K562 (cell line): ENCODE measurements at regions not wholly inside any gene's neighbourhood (a gene's known extent, or its start where the extent isn't known, plus 50 kb on each side); places are given as distances from the start of the nearest gene placed in this dataset.

Experiments
- ATAC-seq: fragments of 200-7000 bp; cut with Tn5 transposase; 3 replicates; pipeline ENCODE4 v1.9.1; 2020; ENCODE audit warnings: moderate library complexity
- BruUV-seq: library from RNA; stranded (reverse); fragments of 400-500 nt; replicated peaks from 2 replicates; lab custom pipeline; 2021; lab: Mats Ljungman, UMichigan
- CTCF ChIA-PET: fragments of 300-600 bp; formaldehyde crosslinking; extraction: SDS; loops from one replicate; lab custom pipeline; 2021; ENCODE audit warnings: low intra/inter-chr PET ratio; lab: Yijun Ruan, JAX
- POLR2A ChIA-PET: fragments of 300-600, 350-650 bp; sonication (Branson Sonifier 250); formaldehyde crosslinking; extraction: SDS; loops from one replicate; lab custom pipeline; 2021; ENCODE audit warnings: antibody characterized with exemption, inconsistent platforms; lab: Yijun Ruan, JAX
- DNase-seq, 4 experiments: peaks; one replicate each; pipeline versions ENCODE4 v3.0.0 to v3.0.0-alpha.2; 2011 to 2018; ENCODE audit warnings: low spot score in 3 of 4, mixed read lengths in 3 of 4; ENCODE audit errors: extremely low read depth in 1 of 4
- FAIRE-seq: peaks from 2 replicates; lab custom pipeline; 2011; peaks lifted over from hg19 to GRCh38; lab: Jason Lieb, UNC
- H2AFZ ChIP-seq: 2 replicates; pipeline ENCODE4 v1.6.0; 2011; ENCODE audit warnings: low read depth, low read length, control low read depth, inconsistent platforms
- H3K27ac ChIP-seq: fragments of 200-600 bp; 3 replicates; pipeline ENCODE4 v1.8.0; 2011; ENCODE audit warnings: low read depth, mild to moderate bottlenecking, control low read depth, inconsistent platforms, low read length, moderate library complexity, mixed read lengths; ENCODE audit errors: extremely low read depth
- H3K27me3 ChIP-seq, 2 experiments: fragments of 300-600 bp in 1 of 2; 2 replicates in 1 of 2; 3 replicates in 1 of 2; pipeline versions ENCODE4 v1.6.0 to v1.8.0; 2011; ENCODE audit warnings: inconsistent platforms in 2 of 2, low read length in 2 of 2, mild to moderate bottlenecking in 1 of 2, mixed read lengths in 1 of 2, moderate library complexity in 1 of 2; ENCODE audit not compliant: control insufficient read depth in 2 of 2, insufficient read depth in 2 of 2
- H3K36me3 ChIP-seq: fragments of 300-600 bp; 3 replicates; pipeline ENCODE4 v1.8.0; 2011; ENCODE audit warnings: mild to moderate bottlenecking, low read length, inconsistent platforms; ENCODE audit not compliant: control insufficient read depth, insufficient read depth
- H3K4me1 ChIP-seq, 2 experiments: fragments of 200-600 bp in 1 of 2; replicated peaks in 1 of 2; 2 replicates in 1 of 2; 3 replicates in 1 of 2; pipeline versions ENCODE4 v1.5.1 to v1.8.0; 2011; ENCODE audit warnings: inconsistent platforms in 2 of 2, low read length in 2 of 2, mild to moderate bottlenecking in 1 of 2, mixed read lengths in 1 of 2, moderate library complexity in 1 of 2; ENCODE audit not compliant: control insufficient read depth in 2 of 2, insufficient read depth in 2 of 2
- H3K4me2 ChIP-seq: 2 replicates; pipeline ENCODE4 v1.6.1; 2011; ENCODE audit warnings: low read length, control low read depth, inconsistent platforms, mixed read lengths; ENCODE audit not compliant: insufficient read depth
- H3K4me3 ChIP-seq: fragments of 200-600 bp; sonication (generic), shearing (Covaris generic); 2 replicates; pipeline ENCODE4 v1.5.1; 2016; ENCODE audit warnings: control low read depth, inconsistent platforms
- H3K79me2 ChIP-seq: fragments of 200-600 bp; 3 replicates; pipeline ENCODE4 v1.8.0; 2011; ENCODE audit warnings: low read length, inconsistent platforms; ENCODE audit not compliant: control insufficient read depth, insufficient read depth
- H3K9ac ChIP-seq, 2 experiments: 2 replicates each; pipeline versions ENCODE4 v1.6.0 to v1.6.1; 2011; ENCODE audit warnings: low read depth in 2 of 2, low read length in 2 of 2, control low read depth in 1 of 2, inconsistent platforms in 1 of 2, mild to moderate bottlenecking in 1 of 2, mixed read lengths in 1 of 2; ENCODE audit not compliant: insufficient read depth in 1 of 2
- H3K9me1 ChIP-seq: one replicate; pipeline ENCODE4 v1.6.0; 2011; ENCODE audit warnings: inconsistent platforms, mild to moderate bottlenecking, low read length, moderate library complexity; ENCODE audit not compliant: control insufficient read depth, insufficient read depth
- H3K9me3 ChIP-seq: replicated peaks from 2 replicates; pipeline ENCODE4 v1.5.1; 2011; ENCODE audit warnings: low read depth, low read length, inconsistent platforms; ENCODE audit not compliant: control insufficient read depth, insufficient read depth
- H4K20me1 ChIP-seq: replicated peaks from 2 replicates; pipeline ENCODE4 v1.6.1; 2011; ENCODE audit warnings: low read length, inconsistent platforms, mixed read lengths; ENCODE audit not compliant: control insufficient read depth, insufficient read depth
- ATF3 ChIP-seq, 2 experiments: fragments of 450-650 bp in 1 of 2; sonication (generic) in 1 of 2; formaldehyde crosslinking in 1 of 2; IDR thresholded peaks in 1 of 2; conservative IDR thresholded peaks in 1 of 2; 2 replicates each; pipeline versions ENCODE4 v1.6.1 to v1.8.1; 2016 to 2023; ENCODE audit warnings: mild to moderate bottlenecking in 2 of 2, moderate library complexity in 2 of 2, inconsistent platforms in 1 of 2, missing genetic modification reagents in 1 of 2
- ATF7 ChIP-seq: fragments of 450-650 bp; IDR thresholded peaks from 2 replicates; pipeline ENCODE4 v1.7.1; 2014; ENCODE audit warnings: mild to moderate bottlenecking, moderate library complexity
- BMI1 ChIP-seq: fragments of 150-350 bp; IDR thresholded peaks from 2 replicates; pipeline ENCODE4 v1.6.1; 2014; ENCODE audit warnings: low read length
- BRCA1 ChIP-seq, 2 experiments: fragments of 450-650 bp in 1 of 2; sonication (generic) in 1 of 2; formaldehyde crosslinking in 1 of 2; IDR thresholded peaks; 2 replicates each; pipeline versions ENCODE4 v1.5.0 to v1.6.1; 2017 to 2020; ENCODE audit warnings: mild to moderate bottlenecking in 1 of 2, missing genetic modification reagents in 1 of 2
- CBX3 ChIP-seq, 2 experiments: IDR thresholded peaks; 1 replicate in 1 of 2; 2 replicates in 1 of 2; pipeline ENCODE4 v1.6.1; 2012; ENCODE audit warnings: inconsistent platforms in 2 of 2, low read length in 2 of 2, borderline replicate concordance in 1 of 2, control low read depth in 1 of 2
- NFATC3 ChIP-seq: fragments of 450-650 bp; IDR thresholded peaks from 2 replicates; pipeline ENCODE4 v1.6.1; 2017; ENCODE audit warnings: mild to moderate bottlenecking
- PHB2 ChIP-seq: fragments of 450-650 bp; IDR thresholded peaks from 2 replicates; pipeline ENCODE4 v1.6.1; 2017; ENCODE audit warnings: low read depth
- SP2 ChIP-seq: IDR thresholded peaks from 2 replicates; pipeline ENCODE4 v1.6.1; 2011; ENCODE audit warnings: mild to moderate bottlenecking, low read depth, low read length, moderate library complexity; ENCODE audit not compliant: poor library complexity, severe bottlenecking; ENCODE audit errors: extremely low read depth
- in situ Hi-C: fragments of 300-500 bp; cut with MboI; formaldehyde crosslinking; loops from 4 replicates; pipeline ENCODE4 v1.15.0; 2018; ENCODE audit warnings: inconsistent platforms, mixed read lengths
- intact Hi-C: fragments of 100-400 bp; cut with micrococcal nuclease; formaldehyde crosslinking; loops from 2 replicates; pipeline ENCODE4 v1.14.2; 2022
- TF ChIP-seq, protein P1 (sequence below), 3 experiments: fragments of 200-800 bp in 1 of 3; sonication (Bioruptor generic) in 1 of 3; sonication (generic) in 1 of 3; formaldehyde crosslinking in 1 of 3; IDR thresholded peaks; 2 replicates each; pipeline versions ENCODE4 v1.6.1 to v1.8.0; 2016 to 2022; ENCODE audit warnings: mild to moderate bottlenecking in 2 of 3, missing compliant biosample characterization in 2 of 3, missing genetic modification characterization in 2 of 3, missing genetic modification reagents in 1 of 3

DNA sequence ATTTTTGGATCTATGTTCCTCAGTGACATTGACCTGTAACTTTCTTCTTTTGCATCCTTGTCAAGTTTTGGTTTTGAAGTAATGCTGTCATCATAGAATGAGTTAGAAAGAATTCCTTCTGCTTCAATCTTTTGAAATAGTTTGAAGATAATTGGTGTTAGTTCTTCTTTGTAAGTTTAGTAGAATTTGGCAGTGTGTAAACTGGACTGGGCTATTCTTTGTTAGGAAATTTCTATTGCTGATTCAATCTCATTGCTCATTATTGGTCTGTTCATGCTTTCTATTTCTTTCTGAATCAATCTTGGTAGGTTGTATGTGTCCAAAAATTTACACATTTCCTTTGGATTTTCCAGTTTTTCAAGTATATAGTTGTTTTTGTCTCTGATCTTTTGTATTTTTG, 101.7 kb upstream of the SPRY2 start (continued):
- TF ChIP-seq, protein P1, sequence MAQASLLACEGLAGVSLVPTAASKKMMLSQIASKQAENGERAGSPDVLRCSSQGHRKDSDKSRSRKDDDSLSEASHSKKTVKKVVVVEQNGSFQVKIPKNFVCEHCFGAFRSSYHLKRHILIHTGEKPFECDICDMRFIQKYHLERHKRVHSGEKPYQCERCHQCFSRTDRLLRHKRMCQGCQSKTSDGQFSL (CRISPR knock-in tag; IDR thresholded peaks at IDR 0.05), result no peak
- TF ChIP-seq, protein P1 (tag; IDR thresholded peaks at IDR 0.05), result no peak
- TF ChIP-seq, all 486 proteins: peak for 0

- no peaks in the 10 kb centered on the region for H4K20me1 ChIP-seq
- intact Hi-C loops, result no loop called here
- H3K9ac ChIP-seq, result no peak overlapping the region
- ChIA-PET POLR2A (no interaction called here), CTCF (no interaction called here)
- FAIRE-seq (no peak), ATAC-seq (no peak), DNase-seq (no peak)
- H3K79me2 ChIP-seq, result no peaks in the 10 kb centered on the region
- H3K4me2 ChIP-seq, result no peak overlapping the region
- in situ Hi-C loops, result no loop called here
- H3K27ac ChIP-seq, result no peak overlapping the region
- no peaks in the 10 kb centered on the region for H3K9me3 ChIP-seq
- no peak for TF ChIP-seq NFATC3
- no peak for TF ChIP-seq PHB2
- no peak for TF ChIP-seq CBX3 (IDR thresholded peaks at IDR 0.05; ENCODE audit: borderline replicate concordance in 1 of 2, low read length in 2 of 2)
- peak; percentile 21; the same call in 1 of the 2 replicates for TF ChIP-seq ATF3 (IDR thresholded peaks at IDR 0.05)
- no peak for TF ChIP-seq ATF3 (CRISPR knock-in tag; conservative IDR thresholded peaks at IDR 0.05)
- TF ChIP-seq BMI1, result no peak
- 0 out of 2 replicates have a peak, but pooled peaks have one; percentile 21 for TF ChIP-seq ATF7
- TF ChIP-seq BRCA1 (IDR thresholded peaks at IDR 0.05), result no peak
- TF ChIP-seq BRCA1 (CRISPR knock-in tag; IDR thresholded peaks at IDR 0.05), result no peak
- TF ChIP-seq SP2, result no peak
- no TSS peak for BruUV-seq
- H3K27me3 ChIP-seq, result no peaks in the 10 kb centered on the region
- no peak overlapping the region for H3K4me3 ChIP-seq
- no peaks in the 10 kb centered on the region for H3K9me1 ChIP-seq
- H3K4me1 ChIP-seq, result no peaks in the 10 kb centered on the region
- no peaks in the 10 kb centered on the region for H3K36me3 ChIP-seq
- no peak overlapping the region for H2AFZ ChIP-seq
Observed at GRCh38 chr13:80441968-80442367, 101.0 kb upstream of the SPRY2 start.
